ENCODE measurements at regions not wholly inside any gene's neighbourhood (a gene's known extent, or its start where the extent isn't known, plus 50 kb on each side); places are given as distances from the start of the nearest gene placed in this dataset.

DNA sequence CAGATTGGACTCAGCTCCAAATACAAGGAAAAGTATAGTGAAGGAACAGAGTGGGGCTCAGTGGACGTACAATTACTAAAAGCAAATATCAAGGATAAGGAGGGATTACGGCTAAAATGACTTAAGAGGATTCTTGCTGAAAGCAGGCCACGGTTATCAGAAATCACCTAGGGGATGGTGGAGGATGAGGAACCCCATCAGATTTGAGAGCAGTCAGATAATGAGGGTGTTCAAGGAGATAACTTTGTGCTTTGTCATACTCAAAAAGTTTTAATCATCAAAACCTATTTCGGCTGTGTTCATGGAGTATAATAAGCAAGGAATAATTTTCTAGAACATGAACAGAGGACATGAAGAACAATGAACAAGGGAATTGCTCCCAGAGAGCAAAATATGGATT, 275.8 kb downstream of the SEMA3D start:
- TF ChIP-seq, protein P1, sequence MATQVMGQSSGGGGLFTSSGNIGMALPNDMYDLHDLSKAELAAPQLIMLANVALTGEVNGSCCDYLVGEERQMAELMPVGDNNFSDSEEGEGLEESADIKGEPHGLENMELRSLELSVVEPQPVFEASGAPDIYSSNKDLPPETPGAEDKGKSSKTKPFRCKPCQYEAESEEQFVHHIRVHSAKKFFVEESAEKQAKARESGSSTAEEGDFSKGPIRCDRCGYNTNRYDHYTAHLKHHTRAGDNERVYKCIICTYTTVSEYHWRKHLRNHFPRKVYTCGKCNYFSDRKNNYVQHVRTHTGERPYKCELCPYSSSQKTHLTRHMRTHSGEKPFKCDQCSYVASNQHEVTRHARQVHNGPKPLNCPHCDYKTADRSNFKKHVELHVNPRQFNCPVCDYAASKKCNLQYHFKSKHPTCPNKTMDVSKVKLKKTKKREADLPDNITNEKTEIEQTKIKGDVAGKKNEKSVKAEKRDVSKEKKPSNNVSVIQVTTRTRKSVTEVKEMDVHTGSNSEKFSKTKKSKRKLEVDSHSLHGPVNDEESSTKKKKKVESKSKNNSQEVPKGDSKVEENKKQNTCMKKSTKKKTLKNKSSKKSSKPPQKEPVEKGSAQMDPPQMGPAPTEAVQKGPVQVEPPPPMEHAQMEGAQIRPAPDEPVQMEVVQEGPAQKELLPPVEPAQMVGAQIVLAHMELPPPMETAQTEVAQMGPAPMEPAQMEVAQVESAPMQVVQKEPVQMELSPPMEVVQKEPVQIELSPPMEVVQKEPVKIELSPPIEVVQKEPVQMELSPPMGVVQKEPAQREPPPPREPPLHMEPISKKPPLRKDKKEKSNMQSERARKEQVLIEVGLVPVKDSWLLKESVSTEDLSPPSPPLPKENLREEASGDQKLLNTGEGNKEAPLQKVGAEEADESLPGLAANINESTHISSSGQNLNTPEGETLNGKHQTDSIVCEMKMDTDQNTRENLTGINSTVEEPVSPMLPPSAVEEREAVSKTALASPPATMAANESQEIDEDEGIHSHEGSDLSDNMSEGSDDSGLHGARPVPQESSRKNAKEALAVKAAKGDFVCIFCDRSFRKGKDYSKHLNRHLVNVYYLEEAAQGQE (IDR thresholded peaks at IDR 0.05; ENCODE audit: insufficient read depth in 1 of 2, low read depth in 2 of 2, low read length in 2 of 2): no peak
- TF ChIP-seq POLR2AphosphoS5 (IDR thresholded peaks at IDR 0.05; ENCODE audit: low read depth, low read length) (no peak), SIN3A (IDR thresholded peaks at IDR 0.05; ENCODE audit: borderline replicate concordance, insufficient read depth, low read length) (no peak), TAF1 (IDR thresholded peaks at IDR 0.05; ENCODE audit: borderline replicate concordance, insufficient read depth, low read length) (no peak), FOXP2 (optimal IDR thresholded peaks at IDR 0.05; ENCODE audit: borderline replicate concordance, extremely low read depth, extremely low read length, insufficient read depth) (no peak)

All from PFSK-1 (cell line).